Endothelial cell of umbilical vein (primary cell): ENCODE measurements at regions not wholly inside any gene's neighbourhood (a gene's known extent, or its start where the extent isn't known, plus 50 kb on each side); places are given as distances from the start of the nearest gene placed in this dataset.

Experiments
- BruUV-seq: library from RNA; stranded (reverse); fragments of 400-500 nt; replicated peaks from 2 replicates; lab custom pipeline; 2021; lab: Mats Ljungman, UMichigan
- CTCF ChIA-PET: fragments of 300-600, 350-600 bp; sonication (Branson Sonifier 250); formaldehyde crosslinking; loops from one replicate; lab custom pipeline; 2021; ENCODE audit warnings: antibody characterized with exemption, inconsistent platforms; lab: Charles Lee
- POLR2A ChIA-PET: fragments of 300-600, 350-600 bp; sonication (Branson Sonifier 250); formaldehyde crosslinking; loops from one replicate; lab custom pipeline; 2021; ENCODE audit warnings: antibody characterized with exemption, inconsistent platforms; lab: Charles Lee
- DNase-seq: peaks from one replicate; pipeline ENCODE4 v3.0.0-alpha.2; 2011; ENCODE audit warnings: low read depth, low spot score
- FAIRE-seq: peaks from 2 replicates; lab custom pipeline; 2011; peaks lifted over from hg19 to GRCh38; lab: Jason Lieb, UNC
- H2AFZ ChIP-seq: 2 replicates; pipeline ENCODE4 v1.6.0; 2012; ENCODE audit warnings: low read depth, low read length, control low read depth, inconsistent platforms
- H3K27ac ChIP-seq: 2 replicates; pipeline ENCODE4 v1.5.1; 2011; ENCODE audit warnings: low read depth, mild to moderate bottlenecking, control low read depth, low read length, moderate library complexity; ENCODE audit not compliant: insufficient read depth
- H3K27me3 ChIP-seq, 2 experiments: 2 replicates each; pipeline versions ENCODE4 v1.6.0 to v1.6.1; 2011; ENCODE audit warnings: low read length in 2 of 2, mixed read lengths in 1 of 2; ENCODE audit not compliant: control insufficient read depth in 2 of 2, insufficient read depth in 2 of 2
- H3K36me3 ChIP-seq, 2 experiments: 2 replicates in 1 of 2; 3 replicates in 1 of 2; pipeline ENCODE4 v1.5.1; 2011; ENCODE audit warnings: low read length in 2 of 2, mild to moderate bottlenecking in 1 of 2, moderate library complexity in 1 of 2; ENCODE audit not compliant: control insufficient read depth in 2 of 2, insufficient read depth in 2 of 2; ENCODE audit errors: extremely low read depth in 1 of 2
- H3K4me1 ChIP-seq: 3 replicates; pipeline ENCODE4 v1.5.1; 2011; ENCODE audit warnings: mild to moderate bottlenecking, low read length; ENCODE audit not compliant: control insufficient read depth, insufficient read depth; ENCODE audit errors: extremely low read depth
- H3K4me2 ChIP-seq: 2 replicates; pipeline ENCODE4 v1.6.1; 2011; ENCODE audit warnings: low read length, control low read depth, mixed read lengths; ENCODE audit not compliant: insufficient read depth
- H3K4me3 ChIP-seq, 3 experiments: fragments of 200-600 bp in 1 of 3; sonication (generic), shearing (Covaris generic) in 1 of 3; replicated peaks in 1 of 3; 2 replicates each; pipeline ENCODE4 v1.5.1; 2011 to 2016; ENCODE audit warnings: control low read depth in 3 of 3, low read length in 3 of 3, mild to moderate bottlenecking in 2 of 3, inconsistent platforms in 1 of 3, low read depth in 1 of 3, moderate library complexity in 1 of 3; ENCODE audit not compliant: insufficient read depth in 1 of 3
- H3K79me2 ChIP-seq: 2 replicates; pipeline ENCODE4 v1.6.0; 2012; ENCODE audit warnings: low read length, inconsistent platforms; ENCODE audit not compliant: control insufficient read depth, insufficient read depth
- H3K9ac ChIP-seq: replicated peaks from 2 replicates; pipeline ENCODE3; 2011; ENCODE audit warnings: low read length, control low read depth; ENCODE audit not compliant: insufficient read depth; ENCODE audit errors: extremely low read depth
- H3K9me1 ChIP-seq: replicated peaks from 3 replicates; pipeline ENCODE4 v1.6.0; 2011; ENCODE audit warnings: mild to moderate bottlenecking, low read length; ENCODE audit not compliant: control insufficient read depth, insufficient read depth; ENCODE audit errors: extremely low read depth
- H3K9me3 ChIP-seq: replicated peaks from 2 replicates; pipeline ENCODE4 v1.5.1; 2012; ENCODE audit warnings: low read length, inconsistent platforms; ENCODE audit not compliant: control insufficient read depth, insufficient read depth
- H4K20me1 ChIP-seq: replicated peaks from 2 replicates; pipeline ENCODE3; 2011; ENCODE audit warnings: mild to moderate bottlenecking, low read length; ENCODE audit not compliant: control insufficient read depth, insufficient read depth; ENCODE audit errors: extremely low read depth
- EZH2 ChIP-seq: IDR thresholded peaks from 2 replicates; pipeline ENCODE4 v1.6.1; 2012; ENCODE audit warnings: borderline replicate concordance, low read depth, mild to moderate bottlenecking, moderate library complexity, low read length, inconsistent platforms; ENCODE audit not compliant: severe bottlenecking
- FOS ChIP-seq: IDR thresholded peaks from 2 replicates; pipeline ENCODE4 v1.6.1; 2011; ENCODE audit warnings: mild to moderate bottlenecking, low read length, moderate library complexity, borderline replicate concordance; ENCODE audit not compliant: insufficient read depth
- GATA2 ChIP-seq: IDR thresholded peaks from 2 replicates; pipeline ENCODE4 v1.7.0; 2011; ENCODE audit warnings: low read depth, mild to moderate bottlenecking, moderate library complexity, mixed read lengths, low read length; ENCODE audit not compliant: insufficient read length, insufficient read depth
- MAX ChIP-seq: IDR thresholded peaks from 2 replicates; pipeline ENCODE4 v1.6.1; 2011; ENCODE audit not compliant: insufficient read depth, insufficient read length
- MYC ChIP-seq: IDR thresholded peaks from one replicate; pipeline ENCODE4 v1.6.1; 2011; ENCODE audit warnings: mild to moderate bottlenecking, low read depth, low read length
- dilution Hi-C: fragments of 300-500 bp; cut with MboI; formaldehyde crosslinking; loops from one replicate; pipeline ENCODE4 v1.15.0; 2019; ENCODE audit warnings: low sequenced_read_pairs; ENCODE audit not compliant: extremely low pct_ligation_motif_present
- intact Hi-C: fragments of 100-400 bp; cut with micrococcal nuclease; formaldehyde crosslinking; loops from one replicate; pipeline ENCODE4 v1.10.0; 2022
- TF ChIP-seq, protein P1 (sequence below), 2 donors: IDR thresholded peaks; 1 replicate in 1 of 2; 2 replicates in 1 of 2; pipeline ENCODE4 v1.5.1; 2011; ENCODE audit warnings: low read length in 2 of 2, mild to moderate bottlenecking in 2 of 2, moderate library complexity in 2 of 2, control low read depth in 1 of 2, inconsistent platforms in 1 of 2, low read depth in 1 of 2; ENCODE audit not compliant: insufficient read depth in 1 of 2; ENCODE audit errors: extremely low read depth in 1 of 2

- Histone ChIP-seq H3K79me2 (no peaks in the 10 kb centered on the region), H3K27ac (no peak overlapping the region), H2AFZ (no peak overlapping the region), H3K9me3 (no peaks in the 10 kb centered on the region), H3K36me3 (no peaks in the 10 kb centered on the region), H3K4me3 (no peak overlapping the region), H3K4me2 (no peak overlapping the region), H3K27me3 (no peaks in the 10 kb centered on the region), H3K4me1 (no peaks in the 10 kb centered on the region), H4K20me1 (no peaks in the 10 kb centered on the region), H3K9ac (no peak overlapping the region), H3K9me1 (no peaks in the 10 kb centered on the region)
- no peak for DNase-seq
- no TSS peak for BruUV-seq
- dilution Hi-C loops, result no loop called here
- no peak for FAIRE-seq
- TF ChIP-seq EZH2 (no peak), MAX (no peak), FOS (no peak), GATA2 (no peak), MYC (no peak)
- TF ChIP-seq, protein P1, sequence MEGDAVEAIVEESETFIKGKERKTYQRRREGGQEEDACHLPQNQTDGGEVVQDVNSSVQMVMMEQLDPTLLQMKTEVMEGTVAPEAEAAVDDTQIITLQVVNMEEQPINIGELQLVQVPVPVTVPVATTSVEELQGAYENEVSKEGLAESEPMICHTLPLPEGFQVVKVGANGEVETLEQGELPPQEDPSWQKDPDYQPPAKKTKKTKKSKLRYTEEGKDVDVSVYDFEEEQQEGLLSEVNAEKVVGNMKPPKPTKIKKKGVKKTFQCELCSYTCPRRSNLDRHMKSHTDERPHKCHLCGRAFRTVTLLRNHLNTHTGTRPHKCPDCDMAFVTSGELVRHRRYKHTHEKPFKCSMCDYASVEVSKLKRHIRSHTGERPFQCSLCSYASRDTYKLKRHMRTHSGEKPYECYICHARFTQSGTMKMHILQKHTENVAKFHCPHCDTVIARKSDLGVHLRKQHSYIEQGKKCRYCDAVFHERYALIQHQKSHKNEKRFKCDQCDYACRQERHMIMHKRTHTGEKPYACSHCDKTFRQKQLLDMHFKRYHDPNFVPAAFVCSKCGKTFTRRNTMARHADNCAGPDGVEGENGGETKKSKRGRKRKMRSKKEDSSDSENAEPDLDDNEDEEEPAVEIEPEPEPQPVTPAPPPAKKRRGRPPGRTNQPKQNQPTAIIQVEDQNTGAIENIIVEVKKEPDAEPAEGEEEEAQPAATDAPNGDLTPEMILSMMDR (IDR thresholded peaks at IDR 0.05; ENCODE audit: extremely low read depth in 1 of 2, insufficient read depth in 1 of 2, low read depth in 1 of 2, low read length in 2 of 2), result no peak
- ChIA-PET POLR2A (no interaction called here), CTCF (no interaction called here)
- intact Hi-C loops, result no loop called here
Observed at GRCh38 chr1:30199563-30199962, 523.8 kb downstream of the MATN1 start.
